ENCODE measurements at regions not wholly inside any gene's neighbourhood (a gene's known extent, or its start where the extent isn't known, plus 50 kb on each side); places are given as distances from the start of the nearest gene placed in this dataset.

GRCh38 chr20:60242836-60243505 lies 284.7 kb downstream of the CDH26 start:
- Histone ChIP-seq H2BK5ac (ENCODE audit: low read depth, low read length, poor library complexity, severe bottlenecking) (peak overlapping the region; percentile 68), H3K14ac (replicated peaks; ENCODE audit: low read depth, low read length) (peak overlapping the region; percentile 72), H4K5ac (ENCODE audit: low read depth, low read length) (no peak overlapping the region), H2BK120ac (ENCODE audit: low read depth, low read length) (peak overlapping the region; percentile 77), H3K23ac (ENCODE audit: low read depth, low read length) (peak overlapping the region; percentile 45; the same call in 1 of the 2 replicates), H3K4ac (ENCODE audit: low read depth, low read length) (peak overlapping the region; percentile 85), H3K27ac (ENCODE audit: insufficient read depth, low read length) (no peak overlapping the region), H4K91ac (ENCODE audit: insufficient read depth, low read depth, low read length) (peak overlapping the region; percentile 34), H3K9me3 (ENCODE audit: control insufficient read depth, insufficient read depth, low read length) (no peaks in the 10 kb centered on the region), H3K9ac (ENCODE audit: low read depth, low read length) (no peak overlapping the region), H2BK15ac (ENCODE audit: low read depth, low read length) (peak overlapping the region; percentile 65; the same call in 1 of the 3 replicates), H4K20me1 (ENCODE audit: insufficient read depth, low read length) (no peaks in the 10 kb centered on the region), H3K36me3 (ENCODE audit: control insufficient read depth, insufficient read depth, low read length) (no peaks in the 10 kb centered on the region), H3K27me3 (ENCODE audit: control insufficient read depth, insufficient read depth, low read length) (no peaks in the 10 kb centered on the region), H2AFZ (replicated peaks; ENCODE audit: low read length, poor library complexity) (peak overlapping the region; percentile 69), H3K9me1 (ENCODE audit: insufficient read depth, low read length) (peaks cover 11% of the 10 kb centered on the region), H2AK9ac (replicated peaks; ENCODE audit: low read depth, low read length, poor library complexity) (peak overlapping the region; percentile 79), H2AK5ac (ENCODE audit: low read depth, low read length) (peak overlapping the region; percentile 88), H3K79me1 (ENCODE audit: low read depth in 1 of 2, low read length in 2 of 2) (no peaks in the 10 kb centered on the region), H3K18ac (ENCODE audit: low read depth, low read length) (no peak overlapping the region), H3K56ac (ENCODE audit: extremely low read depth, insufficient read depth, low read length) (no peak overlapping the region), H3K4me2 (ENCODE audit: low read depth, low read length) (peak overlapping the region; percentile 49; the same call in 1 of the 2 replicates), H4K8ac (ENCODE audit: low read depth in 2 of 2, low read length in 2 of 2) (peak overlapping the region in 1 of 2 experiments; percentile 70; a peak in 2 of 4 replicates), H3K4me1 (ENCODE audit: control insufficient read depth, insufficient read depth, low read length) (peaks cover 3% of the 10 kb centered on the region; the same call in 1 of the 2 replicates), H2BK20ac (ENCODE audit: low read depth, low read length) (peak overlapping the region; percentile 86), H3K4me3 (ENCODE audit: insufficient read depth, low read depth, low read length) (no peak overlapping the region)
- in situ Hi-C loops (cut with MboI; ENCODE audit: low sequenced_read_pairs), result no loop called here
- no TSS peak for BruUV-seq (replicated peaks)
- dilution Hi-C loops (cut with HindIII; ENCODE audit: low sequenced_read_pairs, unreplicated experiment), result no loop called here
- ATAC-seq (ENCODE audit: low read depth) (peak; percentile 56; the same call in 1 of the 2 replicates), DNase-seq (peak; percentile 35)
- no peak for TF ChIP-seq RAD21 (IDR thresholded peaks at IDR 0.05; ENCODE audit: low read length)
- TF ChIP-seq CHD1 (IDR thresholded peaks at IDR 0.05; ENCODE audit: low read depth, low read length), result no peak
- no peak for TF ChIP-seq MAZ (IDR thresholded peaks at IDR 0.05; ENCODE audit: borderline replicate concordance, low read depth, low read length)
- no peak for TF ChIP-seq CEBPB (IDR thresholded peaks at IDR 0.05; ENCODE audit: low read depth, low read length)
- WGBS, 2 experiments (ENCODE audit: extremely low coverage in 2 of 2, insufficient read length in 1 of 2), result no CpG with 5 or more reads among the region's 4 CpGs
- intact Hi-C loops (cut with micrococcal nuclease), result no loop called here
- POLR2A ChIA-PET (ENCODE audit: unreplicated experiment), result no interaction called here
- CTCF ChIA-PET, result no interaction called here
